Activated CD4-positive, alpha-beta T cell treated with anti-CD3 and anti-CD28 coated beads for 4 hours (primary cell): ENCODE measurements at regions not wholly inside any gene's neighbourhood (a gene's known extent, or its start where the extent isn't known, plus 50 kb on each side); places are given as distances from the start of the nearest gene placed in this dataset.

Experiments
- DNase-seq, 2 donors: peaks; one replicate each; pipeline ENCODE4 v3.0.0-alpha.2; 2020

GRCh38 chr2:146532509-146533147, 1312.2 kb upstream of the ACVR2A start:
- DNase-seq: no peak

GRCh38 chr2:146532009-146532408, 1312.8 kb upstream of the ACVR2A start:
- DNase-seq: no peak

GRCh38 chr2:146530886-146531285, 1313.9 kb upstream of the ACVR2A start:
- DNase-seq: no peak

- DNase-seq: no peak
Measured at GRCh38 chr2:146527166-146527565, 1317.7 kb upstream of the ACVR2A start.

GRCh38 chr2:146523196-146523595, 1321.6 kb upstream of the ACVR2A start:
- no peak for DNase-seq

- DNase-seq: no peak
Measured at GRCh38 chr2:146506851-146507250, 1338.0 kb upstream of the ACVR2A start.

- DNase-seq: no peak
Measured at GRCh38 chr2:146503366-146503765, 1341.5 kb upstream of the ACVR2A start.

- no peak for DNase-seq
Measured at GRCh38 chr2:146496248-146496647, 1348.6 kb upstream of the ACVR2A start.

GRCh38 chr2:146489386-146489785, 1355.4 kb upstream of the ACVR2A start:
- DNase-seq: no peak

- no peak for DNase-seq
Measured at GRCh38 chr2:146481629-146482028, 1363.2 kb upstream of the ACVR2A start.

- DNase-seq: no peak
Measured at GRCh38 chr2:146477383-146477782, 1367.4 kb upstream of the ACVR2A start.

- no peak for DNase-seq
Measured at GRCh38 chr2:146468578-146468977, 1376.3 kb upstream of the ACVR2A start.

- DNase-seq: no peak
Measured at GRCh38 chr2:146467425-146467824, 1377.4 kb upstream of the ACVR2A start.

GRCh38 chr2:146465460-146465859, 1379.4 kb upstream of the ACVR2A start:
- no peak for DNase-seq

- no peak for DNase-seq
Measured at GRCh38 chr2:146461068-146461467, 1383.8 kb upstream of the ACVR2A start.

- DNase-seq: no peak
Measured at GRCh38 chr2:146458585-146458984, 1386.2 kb upstream of the ACVR2A start.

GRCh38 chr2:146457221-146457620, 1387.6 kb upstream of the ACVR2A start:
- DNase-seq: no peak

- no peak for DNase-seq
Measured at GRCh38 chr2:146455325-146455724, 1389.5 kb upstream of the ACVR2A start.

GRCh38 chr2:146451972-146452371, 1392.9 kb upstream of the ACVR2A start:
- DNase-seq: no peak

- no peak for DNase-seq
Measured at GRCh38 chr2:146450131-146450530, 1394.7 kb upstream of the ACVR2A start.

- DNase-seq: no peak
Measured at GRCh38 chr2:146444987-146445386, 1399.8 kb upstream of the ACVR2A start.

- no peak for DNase-seq
Measured at GRCh38 chr2:146444085-146444484, 1400.7 kb upstream of the ACVR2A start.

- DNase-seq: no peak
Measured at GRCh38 chr2:146438246-146438645, 1406.6 kb upstream of the ACVR2A start.

- DNase-seq: no peak
Measured at GRCh38 chr2:146437712-146438111, 1407.1 kb upstream of the ACVR2A start.

- DNase-seq: no peak
Measured at GRCh38 chr2:146433116-146433875, 1411.5 kb upstream of the ACVR2A start.
